Suppressor macrophage treated with lipopolysaccharide for 4 hours (primary cell): ENCODE measurements at regions not wholly inside any gene's neighbourhood (a gene's known extent, or its start where the extent isn't known, plus 50 kb on each side); places are given as distances from the start of the nearest gene placed in this dataset.
"Not testable (repeated sequence)": the region's sequence is repeated elsewhere in the genome, so short reads cannot be mapped to it uniquely, and the experiment has no call there.

Experiments
- DNase-seq: peaks from one replicate; pipeline ENCODE4 v3.0.0-alpha.2; 2020

GRCh38 chr9:110068212-110068611, 139.7 kb downstream of the C9orf152 start:
- DNase-seq: no peak

- DNase-seq: peak; percentile 97
These were observed 138.4 kb downstream of the C9orf152 start for GRCh38 chr9:110069326-110070248.

- no peak for DNase-seq
These were observed 135.2 kb downstream of the C9orf152 start for GRCh38 chr9:110072597-110073355.

DNA sequence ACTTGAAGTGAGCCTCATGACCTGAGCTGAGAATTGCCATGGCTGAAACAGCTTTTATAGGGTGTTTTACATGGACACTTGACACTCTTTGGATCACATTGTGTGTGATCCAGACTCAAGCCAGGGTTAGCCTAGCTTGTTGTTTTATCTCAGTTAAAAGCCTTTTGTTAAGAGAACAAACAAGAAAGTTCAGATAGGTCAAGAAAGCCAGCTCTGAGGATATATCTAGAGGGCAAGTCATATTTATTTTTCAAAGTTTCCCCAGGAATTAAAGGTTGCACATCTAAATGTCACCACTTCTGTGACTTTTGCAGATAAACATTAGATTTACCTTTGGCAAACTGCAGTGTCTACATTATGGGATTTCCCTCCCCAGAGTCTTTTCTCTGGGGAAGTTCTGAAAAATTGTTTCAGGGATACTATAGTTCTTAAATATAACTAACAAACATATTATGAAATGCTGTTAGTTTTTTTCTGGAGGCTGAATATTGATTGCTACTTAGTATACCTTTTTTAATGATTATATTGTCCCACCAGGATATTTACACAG, 134.5 kb downstream of the C9orf152 start:
- DNase-seq: peak; percentile 35

- DNase-seq: no peak
These were observed 130.8 kb downstream of the C9orf152 start for GRCh38 chr9:110076894-110077725.

- no peak for DNase-seq
These were observed 130.0 kb downstream of the C9orf152 start for GRCh38 chr9:110077925-110078324.

- no peak for DNase-seq
These were observed 129.4 kb downstream of the C9orf152 start for GRCh38 chr9:110078604-110079003.

DNA sequence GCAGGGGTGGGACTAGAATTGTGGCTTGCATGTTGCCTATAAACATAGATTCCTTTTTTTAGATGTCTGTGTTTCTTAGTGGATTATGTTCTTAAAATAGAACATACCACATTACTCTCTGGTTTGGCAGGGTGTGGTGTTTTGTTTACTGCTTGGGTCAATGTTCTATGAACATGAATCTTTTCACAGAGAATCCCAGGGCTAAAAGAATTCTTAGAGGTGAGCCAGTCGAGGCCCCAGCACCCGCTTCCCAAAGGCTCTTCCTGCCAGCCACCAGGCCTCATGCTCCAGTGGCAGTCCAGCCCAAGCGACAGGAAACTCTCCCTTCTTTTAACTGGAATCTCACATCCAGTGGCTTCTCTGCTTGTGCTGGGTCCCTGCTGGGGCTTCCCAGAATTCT, 126.6 kb downstream of the C9orf152 start:
- DNase-seq: no peak

GRCh38 chr9:110083866-110084265, 124.1 kb downstream of the C9orf152 start:
- no peak for DNase-seq

- DNase-seq: no peak
These were observed 121.4 kb downstream of the C9orf152 start for GRCh38 chr9:110086537-110086936.

DNA sequence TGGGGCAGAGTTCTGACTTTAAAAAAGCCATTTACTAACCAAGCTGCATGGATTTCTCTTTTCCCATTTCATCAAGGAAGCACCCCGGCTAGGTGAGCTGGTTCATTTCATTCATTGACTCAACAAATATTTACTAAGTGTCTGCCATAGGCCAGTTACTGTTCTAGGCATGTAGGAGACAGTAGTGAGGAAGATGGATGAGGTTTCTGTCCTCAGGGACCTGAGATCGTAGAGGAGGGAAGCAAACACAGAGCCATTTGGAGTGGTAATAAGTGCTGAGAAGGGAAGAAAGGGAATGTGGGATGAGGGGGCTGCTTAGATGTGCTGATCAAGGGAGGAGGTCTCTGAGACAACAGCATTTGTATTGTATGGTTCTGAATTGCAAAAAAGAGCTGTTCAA, 120.4 kb downstream of the C9orf152 start:
- DNase-seq: no peak

DNA sequence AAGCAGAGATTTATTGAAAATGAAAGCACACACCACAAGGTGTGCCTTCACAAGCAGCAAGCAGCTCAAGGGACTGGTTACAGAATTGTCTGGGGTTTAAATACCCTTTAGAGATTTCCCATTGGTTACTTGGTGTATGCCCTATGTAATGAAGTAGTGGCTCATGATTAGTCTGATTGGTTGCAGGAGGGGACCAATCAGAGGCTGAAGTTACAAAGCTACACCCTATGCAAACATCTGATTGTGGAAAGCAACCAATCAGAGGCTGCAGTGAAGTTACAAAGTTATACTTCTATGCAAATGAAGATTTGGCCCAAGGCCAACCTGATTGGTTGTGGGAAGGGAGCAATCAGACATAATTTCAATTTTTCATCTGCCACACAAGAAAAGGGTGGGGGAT, 119.9 kb downstream of the C9orf152 start:
- no peak for DNase-seq

GRCh38 chr9:110089681-110090370, 118.1 kb downstream of the C9orf152 start:
- DNase-seq: no peak

GRCh38 chr9:110092792-110093191, 115.2 kb downstream of the C9orf152 start:
- no peak for DNase-seq

DNA sequence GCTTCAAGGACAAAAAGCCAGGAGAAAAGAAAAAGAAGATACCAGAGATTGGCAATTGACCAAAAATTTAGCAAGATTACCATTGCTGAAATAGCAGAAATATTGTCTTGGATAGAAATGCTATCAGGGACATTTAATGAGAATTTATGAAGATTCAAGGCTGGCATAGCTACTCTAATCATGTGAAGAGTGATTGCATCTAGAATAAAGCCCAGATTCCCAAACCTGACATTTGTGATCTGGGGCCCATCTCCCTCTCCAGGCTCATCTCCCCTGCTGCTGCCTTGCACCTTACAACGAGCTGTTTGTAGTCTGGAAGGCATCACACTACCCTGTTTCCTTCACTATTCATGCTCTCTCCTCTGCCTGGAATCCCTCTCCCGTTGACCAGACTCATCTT, 114.5 kb downstream of the C9orf152 start:
- no peak for DNase-seq

- no peak for DNase-seq
These were observed 114.1 kb downstream of the C9orf152 start for GRCh38 chr9:110093871-110094270.

- DNase-seq: no peak
These were observed 112.8 kb downstream of the C9orf152 start for GRCh38 chr9:110095161-110095595.

DNA sequence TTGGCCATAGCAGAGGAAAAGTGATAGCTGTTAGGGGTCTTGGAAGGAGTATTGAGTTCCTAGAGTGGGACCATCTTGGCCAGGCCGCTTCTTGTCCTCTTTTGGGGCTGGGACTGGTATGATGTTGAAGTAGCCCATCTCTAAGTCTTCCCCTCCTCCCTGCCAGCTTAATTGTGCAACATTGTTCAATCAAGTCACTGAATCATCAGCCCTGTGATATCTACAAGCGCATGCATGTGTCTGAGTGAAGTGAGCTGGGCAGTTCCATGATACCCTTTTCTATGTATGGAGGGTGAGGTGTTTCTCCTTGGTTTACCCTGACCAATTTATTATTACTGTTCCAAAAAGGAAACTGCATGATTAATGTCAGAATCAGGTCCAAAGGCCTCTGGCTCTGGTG, 112.2 kb downstream of the C9orf152 start:
- peak; percentile 68 for DNase-seq

DNA sequence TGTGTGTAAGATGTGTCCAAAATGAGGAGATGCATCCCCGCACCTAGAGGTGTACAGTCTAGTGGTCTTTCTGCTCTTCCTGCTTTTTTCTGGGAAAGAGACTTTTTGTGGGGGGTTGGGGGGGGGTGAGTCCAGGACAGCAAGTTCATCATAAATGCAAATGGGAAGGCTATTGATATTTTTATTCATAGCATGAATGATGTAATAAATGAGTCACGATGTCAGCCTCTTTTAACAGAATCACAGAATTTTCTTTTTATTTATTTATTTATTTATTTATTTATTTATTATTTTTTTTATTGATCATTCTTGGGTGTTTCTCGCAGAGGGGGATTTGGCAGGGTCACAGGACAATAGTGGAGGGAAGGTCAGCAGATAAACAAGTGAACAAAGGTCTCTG, 111.3 kb downstream of the C9orf152 start:
- DNase-seq: not testable (repeated sequence)

DNA sequence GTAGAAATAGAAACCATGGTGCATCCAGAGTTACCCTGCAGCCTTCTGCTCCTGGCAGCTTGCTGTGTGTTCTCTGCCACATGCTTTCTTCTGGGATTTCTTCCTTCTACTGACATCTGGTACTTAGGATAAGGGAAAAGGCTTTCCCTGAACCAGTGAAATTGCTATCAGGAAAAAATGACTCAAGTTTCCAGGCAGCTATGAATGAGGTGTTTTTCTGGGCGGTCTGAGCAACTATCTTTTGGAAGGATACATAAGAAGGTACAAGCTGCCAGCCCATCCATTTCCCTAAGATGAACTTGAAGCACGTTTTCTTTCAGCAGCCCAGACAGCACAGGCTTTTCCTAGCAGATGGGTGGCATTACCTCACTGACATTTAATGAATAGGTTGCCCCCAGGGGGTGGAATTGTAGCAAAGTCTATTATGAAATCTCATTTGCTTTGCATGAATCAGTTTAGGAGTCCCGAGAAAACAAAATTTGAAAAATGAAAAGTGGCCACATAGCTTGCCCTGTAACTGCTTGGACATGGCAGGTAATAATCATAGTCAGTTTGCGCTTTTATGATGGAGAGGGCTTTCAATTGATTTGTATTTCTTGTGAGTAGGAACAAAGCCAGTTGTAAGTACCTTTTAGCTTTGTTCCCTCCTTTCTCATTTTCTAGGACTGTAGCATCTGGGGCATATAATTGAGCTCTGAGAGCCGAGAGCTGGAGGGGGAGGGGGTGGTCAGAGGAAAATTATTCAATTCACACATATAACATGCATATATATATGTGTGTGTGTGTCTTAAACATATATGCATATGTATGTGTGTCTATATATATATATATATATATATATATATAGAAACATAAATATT, 108.5 kb downstream of the C9orf152 start:
- DNase-seq: peak; percentile 58

DNA sequence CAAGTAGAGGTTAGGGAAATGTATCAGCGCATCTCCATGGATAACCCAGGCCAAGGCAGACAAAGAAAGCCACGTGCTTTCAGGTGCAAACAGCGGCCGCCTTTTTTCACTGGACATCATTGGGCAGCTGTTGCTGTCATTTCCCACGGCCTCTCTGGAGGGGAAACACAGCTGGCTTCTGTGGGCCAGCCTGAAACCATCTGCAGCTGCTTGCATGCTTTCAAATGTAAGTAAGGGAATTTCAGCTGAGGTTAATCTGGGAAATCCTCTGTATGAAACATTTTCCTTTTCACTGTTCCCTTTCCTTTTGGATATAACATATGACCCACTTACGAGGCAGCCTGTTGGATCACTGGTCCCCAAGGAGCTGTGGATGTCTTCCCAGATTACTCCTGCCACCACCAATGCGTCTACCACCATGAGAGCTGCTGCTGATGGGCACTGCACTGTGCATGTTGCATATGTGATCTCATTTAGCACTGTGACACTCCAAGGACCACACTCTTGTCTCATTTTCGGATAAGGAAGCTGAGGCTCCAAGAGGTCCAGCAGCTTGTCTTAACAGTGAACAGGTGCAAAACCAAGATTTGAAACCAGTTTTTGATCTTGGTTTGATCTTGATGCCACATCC, 106.3 kb downstream of the C9orf152 start:
- DNase-seq: peak; percentile 40
